DMS79 (cell line): ENCODE measurements at regions not wholly inside any gene's neighbourhood (a gene's known extent, or its start where the extent isn't known, plus 50 kb on each side); places are given as distances from the start of the nearest gene placed in this dataset.

Experiments used
- DNase-seq: peaks from one replicate; lab custom pipeline; 2025; lab: John Stamatoyannopoulos, UW

GRCh38 chr10:42972946-42973345, 103.9 kb upstream of the RET start:
- DNase-seq, result no peak

DNA sequence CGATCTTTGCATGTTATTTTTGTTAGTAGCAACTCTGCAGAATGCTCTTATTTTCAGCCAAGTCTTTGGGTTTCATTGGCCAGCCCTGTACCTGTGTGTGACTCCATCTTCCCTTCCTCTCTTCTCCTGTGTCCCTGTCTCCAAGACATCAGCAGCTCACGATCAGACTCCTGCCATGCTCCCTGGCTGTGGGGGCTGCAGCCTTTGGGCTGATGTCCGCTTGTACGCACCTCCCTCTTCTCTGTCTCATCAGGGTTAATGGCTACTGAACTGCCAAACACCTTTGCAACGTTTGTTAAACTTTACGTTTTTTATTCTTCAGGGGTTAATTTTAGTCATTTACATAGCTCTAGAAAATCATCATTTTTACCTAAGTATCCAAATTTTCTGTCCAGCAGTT, 103.5 kb upstream of the RET start:
- DNase-seq, result no peak

GRCh38 chr10:42973870-42974692, 102.8 kb upstream of the RET start:
- no peak for DNase-seq

GRCh38 chr10:42974693-42975002, 102.2 kb upstream of the RET start:
- DNase-seq, result no peak

GRCh38 chr10:42975005-42975493, 101.8 kb upstream of the RET start:
- DNase-seq, result no peak

GRCh38 chr10:42975558-42976340, 101.1 kb upstream of the RET start:
- no peak for DNase-seq

DNA sequence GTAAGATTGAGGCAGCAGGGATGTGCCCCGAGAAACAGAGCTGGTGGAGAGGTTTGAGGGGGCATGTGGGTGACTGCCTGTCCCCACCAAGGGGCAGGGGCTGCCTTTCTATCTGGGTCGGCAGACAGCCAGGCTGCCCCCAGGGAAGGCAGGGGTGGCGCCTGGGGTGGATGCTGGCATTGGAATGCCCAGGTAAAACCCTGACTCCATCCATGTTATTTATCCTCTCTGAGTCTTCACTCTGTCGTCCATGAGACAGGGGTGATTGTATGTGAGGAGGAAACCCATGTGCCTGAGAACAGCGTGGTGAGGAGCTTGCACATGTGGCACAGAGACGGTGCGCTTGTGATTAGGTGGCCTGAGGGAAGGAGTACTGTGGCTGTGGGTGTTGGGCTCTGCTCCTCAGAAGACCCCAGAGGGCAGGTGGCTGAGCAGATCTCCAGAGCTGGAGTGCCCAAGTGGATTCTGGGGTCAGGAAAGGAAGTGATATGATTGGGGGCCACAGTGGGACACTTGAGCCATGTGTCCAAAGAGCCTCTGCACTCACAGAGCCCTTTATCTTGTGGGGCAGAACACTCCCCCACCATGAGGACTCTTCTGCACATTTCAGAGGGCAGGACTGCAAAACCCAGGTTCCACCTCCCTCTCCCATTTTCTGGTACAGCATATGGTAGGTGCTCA, 100.4 kb upstream of the RET start:
- no peak for DNase-seq

- DNase-seq, result no peak
Observed at GRCh38 chr10:42977032-42977416, 99.8 kb upstream of the RET start.

- DNase-seq, result no peak
Observed at GRCh38 chr10:42979181-42979580, 97.7 kb upstream of the RET start.

- DNase-seq, result no peak
Observed at GRCh38 chr10:42979721-42980467, 97.0 kb upstream of the RET start.

- DNase-seq, result no peak
Observed at GRCh38 chr10:42980553-42981357, 96.1 kb upstream of the RET start.

DNA sequence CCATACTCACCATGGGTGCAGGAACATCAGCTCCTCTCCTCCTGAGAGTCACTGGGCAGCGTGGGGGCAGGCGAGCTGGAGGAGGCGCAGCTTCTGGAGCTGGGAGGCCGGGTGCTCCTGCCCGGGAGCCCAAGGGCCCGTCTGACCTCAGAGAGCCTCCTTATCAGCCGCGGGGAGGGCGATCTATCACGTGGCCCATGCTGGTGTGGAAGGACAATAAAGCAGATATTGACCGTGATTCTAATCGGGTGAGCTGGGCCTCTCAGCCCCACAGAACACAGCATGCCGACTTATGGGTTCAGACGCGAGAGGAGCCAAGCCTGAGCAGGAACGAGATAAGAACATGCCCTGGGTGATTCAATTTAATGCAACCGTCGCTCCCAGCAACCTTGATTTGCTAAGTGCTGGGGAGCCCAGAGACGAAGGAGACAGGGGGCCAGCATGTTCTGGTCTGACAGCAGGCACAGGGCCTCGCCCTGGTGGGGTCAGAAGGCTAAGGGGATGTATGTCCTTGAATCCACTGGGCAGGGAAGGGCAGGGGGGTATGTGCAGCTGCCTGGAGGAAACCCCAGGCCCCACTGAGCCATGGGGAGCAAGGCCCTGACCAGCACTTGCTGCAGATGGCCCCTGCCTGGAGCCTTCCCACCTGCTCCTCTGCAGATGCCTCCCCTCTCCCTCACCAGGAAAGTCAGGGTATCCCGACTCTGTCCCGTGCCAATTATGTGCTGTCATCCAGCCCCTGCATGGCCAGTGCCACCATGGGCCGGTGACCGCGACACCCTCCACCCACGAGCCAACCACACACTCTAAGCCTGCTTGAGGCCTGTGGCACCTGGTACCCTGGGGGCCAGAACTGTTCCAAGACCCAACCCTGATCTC, 95.3 kb upstream of the RET start:
- DNase-seq, result no peak

- no peak for DNase-seq
Observed at GRCh38 chr10:42982891-42983506, 93.9 kb upstream of the RET start.

DNA sequence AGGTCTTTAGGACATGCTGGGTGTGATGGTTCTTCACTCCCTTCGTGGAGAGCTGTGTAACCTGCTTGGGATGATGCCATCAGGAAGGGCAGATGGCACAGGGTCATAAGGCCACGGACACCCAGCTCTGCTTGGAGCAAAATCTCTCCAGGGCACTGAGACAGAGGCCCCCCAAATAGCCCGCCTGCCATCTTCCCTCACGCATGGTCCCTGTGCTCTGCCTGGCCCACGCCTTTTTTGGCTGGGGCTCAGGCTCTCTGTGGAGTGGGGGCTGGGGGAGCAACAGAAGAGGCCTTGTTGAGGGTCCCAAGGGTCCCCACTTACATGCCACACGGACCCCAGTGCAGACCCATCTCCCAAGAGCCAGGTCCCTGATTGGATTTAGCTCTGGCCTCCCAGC, 93.3 kb upstream of the RET start:
- DNase-seq, result no peak

- no peak for DNase-seq
Observed at GRCh38 chr10:42984035-42984610, 92.7 kb upstream of the RET start.

GRCh38 chr10:42984761-42985325, 92.0 kb upstream of the RET start:
- DNase-seq, result no peak

DNA sequence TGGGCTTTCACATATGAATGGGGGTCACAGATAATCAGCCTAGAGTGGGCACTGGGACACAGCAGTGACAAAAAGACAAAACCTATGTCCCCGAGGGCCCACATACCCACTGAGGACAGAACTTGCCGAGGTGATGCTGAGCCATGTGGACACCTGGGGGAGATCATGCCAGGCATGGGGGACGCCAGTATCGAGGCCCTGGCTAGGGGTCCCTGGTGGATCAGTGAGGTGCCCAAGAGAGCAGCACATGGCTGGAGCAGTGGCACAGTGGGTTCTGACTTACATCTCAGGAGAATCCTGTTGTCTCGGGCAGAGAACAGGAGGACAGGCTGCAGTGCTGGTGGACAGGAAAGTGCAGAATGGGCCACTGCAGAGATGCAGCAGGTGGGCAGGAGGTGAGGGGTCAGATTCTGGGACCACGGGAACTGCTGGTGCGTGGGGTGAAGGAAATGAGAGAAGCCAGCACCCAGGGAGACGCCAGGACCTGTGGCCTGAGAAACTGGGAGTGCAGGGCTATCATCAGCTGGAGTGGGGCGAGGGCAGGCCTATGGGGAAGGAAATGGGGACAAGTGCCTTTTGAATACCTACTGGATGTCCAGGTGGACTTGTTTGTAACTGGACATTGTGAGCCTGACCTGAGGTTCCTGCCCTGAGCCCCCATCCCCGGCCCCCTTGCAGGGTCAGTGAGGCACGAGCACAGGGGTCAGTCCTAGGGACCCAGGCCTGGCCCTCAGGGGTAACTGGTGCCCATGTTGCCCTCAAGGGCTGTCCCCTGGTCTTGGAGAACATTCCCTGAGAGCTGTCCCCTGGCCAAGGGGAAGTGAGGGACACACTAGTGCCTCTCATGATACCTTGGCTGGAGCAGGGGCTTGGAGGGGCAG, 91.2 kb upstream of the RET start:
- DNase-seq, result no peak

DNA sequence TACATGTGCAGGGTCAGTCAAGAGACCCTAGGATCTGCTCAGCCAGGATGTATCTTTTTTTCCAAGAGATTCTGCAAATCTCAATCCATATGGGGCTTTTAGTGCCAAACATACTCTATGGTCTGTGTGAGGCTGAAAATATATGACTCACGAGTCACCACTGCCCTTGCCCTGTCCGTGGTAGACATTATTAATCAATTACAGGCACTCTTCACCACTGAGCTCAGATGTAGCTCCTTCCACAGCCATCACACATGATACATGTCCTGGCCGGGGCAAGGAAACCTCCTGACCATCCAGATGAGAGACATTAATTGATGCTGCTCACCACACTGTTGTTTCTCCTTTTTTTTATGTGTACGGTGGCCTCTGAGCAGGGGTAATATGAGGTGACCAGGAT, 90.2 kb upstream of the RET start:
- no peak for DNase-seq
